ENCODE measurements at regions not wholly inside any gene's neighbourhood (a gene's known extent, or its start where the extent isn't known, plus 50 kb on each side); places are given as distances from the start of the nearest gene placed in this dataset.

- peaks cover 6% of the 10 kb centered on the region; the same call in 2 of the 3 replicates for H3K9me3 Mint-ChIP-seq
- no peaks in the 10 kb centered on the region for H3K4me1 Mint-ChIP-seq
- 0 out of 3 replicates have a peak, but pooled peaks cover 4% of the 10 kb centered on the region for H3K36me3 Mint-ChIP-seq (ENCODE audit: low read depth)
Observed at GRCh38 chr7:89401099-89401498, 605.6 kb upstream of the TEX47 start.

More at GRCh38 chr7:89401099-89401498, 605.6 kb upstream of the TEX47 start:
- H3K4me2 ChIP-seq, result no peak overlapping the region
- H3F3A ChIP-seq (replicated peaks; ENCODE audit: low read depth), result no peaks in the 10 kb centered on the region
- H3K4me3 Mint-ChIP-seq, result no peak overlapping the region
- H3K4me1 ChIP-seq (ENCODE audit: insufficient read depth), result no peaks in the 10 kb centered on the region
- H3K27me3 ChIP-seq (ENCODE audit: insufficient read depth), result no peaks in the 10 kb centered on the region
- H3K4me3 ChIP-seq, result no peak overlapping the region
- no peak overlapping the region for H3K27ac ChIP-seq (ENCODE audit: low read depth)
- H3K27ac Mint-ChIP-seq, result peak overlapping the region; percentile 65; the same call in 1 of the 2 replicates
- H3K79me2 ChIP-seq (replicated peaks; ENCODE audit: insufficient read depth), result no peaks in the 10 kb centered on the region
- no peaks in the 10 kb centered on the region for H4K20me1 ChIP-seq (replicated peaks; ENCODE audit: insufficient read depth)
- H3K27me3 Mint-ChIP-seq (ENCODE audit: insufficient read depth, low read depth, poor library complexity), result peaks cover 2% of the 10 kb centered on the region
- DNase-seq (ENCODE audit: low spot score) (no peak), ATAC-seq (no peak)
- no peaks in the 10 kb centered on the region for H3K36me3 ChIP-seq (ENCODE audit: insufficient read depth)
- no peaks in the 10 kb centered on the region for H3K9me2 ChIP-seq (ENCODE audit: insufficient read depth)
- no peak overlapping the region for H2AFZ ChIP-seq
- TF ChIP-seq CTCF (conservative IDR thresholded peaks at IDR 0.05; ENCODE audit: low read depth in 2 of 2) (no peak), JUNB (IDR thresholded peaks at IDR 0.05; ENCODE audit: unreplicated experiment) (no peak), STAT1 (IDR thresholded peaks at IDR 0.05; ENCODE audit: unreplicated experiment) (no peak), REST (IDR thresholded peaks at IDR 0.05; ENCODE audit: unreplicated experiment) (no peak), EZH2 (IDR thresholded peaks at IDR 0.05; ENCODE audit: low read depth, unreplicated experiment) (no peak), CREB1 (CRISPR knock-in tag; IDR thresholded peaks at IDR 0.05; ENCODE audit: low read depth) (no peak), EZH2phosphoT487 (IDR thresholded peaks at IDR 0.05; ENCODE audit: unreplicated experiment) (no peak), ZNF114 (CRISPR knock-in tag; IDR thresholded peaks at IDR 0.05) (no peak), ETS1 (IDR thresholded peaks at IDR 0.05) (no peak), ZNF462 (CRISPR knock-in tag; IDR thresholded peaks at IDR 0.05) (no peak), NANOG (IDR thresholded peaks at IDR 0.05; ENCODE audit: borderline replicate concordance) (no peak)
